HL-60 (cell line): ENCODE measurements at regions not wholly inside any gene's neighbourhood (a gene's known extent, or its start where the extent isn't known, plus 50 kb on each side); places are given as distances from the start of the nearest gene placed in this dataset.

ENCODE experiments used
- DNase-seq, 2 experiments: peaks; one replicate each; pipeline ENCODE4 v3.0.0-alpha.2; 2010 to 2020; ENCODE audit warnings: low read depth in 1 of 2, low spot score in 1 of 2
- H3K27ac ChIP-seq: fragments of 250-450 bp; sonication (Bioruptor Pico); replicated peaks from 2 replicates; pipeline ENCODE4 v1.5.1; 2020; ENCODE audit warnings: mild to moderate bottlenecking, moderate library complexity
- H3K27me3 ChIP-seq: fragments of 250-450 bp; sonication (Bioruptor Pico); 2 replicates; pipeline ENCODE4 v1.5.1; 2021; ENCODE audit warnings: mild to moderate bottlenecking, moderate library complexity; ENCODE audit not compliant: insufficient read depth, poor library complexity, severe bottlenecking
- H3K4me3 ChIP-seq: replicated peaks from 2 replicates; pipeline ENCODE4 v1.5.1; 2011; ENCODE audit warnings: mild to moderate bottlenecking, control low read depth, low read length; ENCODE audit not compliant: insufficient read depth
- GABPA ChIP-seq: IDR thresholded peaks from 2 replicates; pipeline ENCODE4 v1.6.1; 2012; ENCODE audit warnings: low read depth
- POLR2AphosphoS5 ChIP-seq: IDR thresholded peaks from 2 replicates; pipeline ENCODE4 v1.6.1; 2012; ENCODE audit warnings: low read depth
- SPI1 ChIP-seq: IDR thresholded peaks from 2 replicates; pipeline ENCODE4 v1.6.1; 2012; ENCODE audit warnings: low read depth, mild to moderate bottlenecking, borderline replicate concordance
- TF ChIP-seq, protein P1 (sequence below): IDR thresholded peaks from 2 replicates; pipeline ENCODE4 v1.6.1; 2012; ENCODE audit warnings: low read depth; ENCODE audit not compliant: insufficient replicate concordance
- TF ChIP-seq, protein P2 (sequence below): IDR thresholded peaks from one replicate; pipeline ENCODE4 v1.5.1; 2011; ENCODE audit warnings: low read length, control low read depth, inconsistent platforms; ENCODE audit not compliant: insufficient read depth

DNA sequence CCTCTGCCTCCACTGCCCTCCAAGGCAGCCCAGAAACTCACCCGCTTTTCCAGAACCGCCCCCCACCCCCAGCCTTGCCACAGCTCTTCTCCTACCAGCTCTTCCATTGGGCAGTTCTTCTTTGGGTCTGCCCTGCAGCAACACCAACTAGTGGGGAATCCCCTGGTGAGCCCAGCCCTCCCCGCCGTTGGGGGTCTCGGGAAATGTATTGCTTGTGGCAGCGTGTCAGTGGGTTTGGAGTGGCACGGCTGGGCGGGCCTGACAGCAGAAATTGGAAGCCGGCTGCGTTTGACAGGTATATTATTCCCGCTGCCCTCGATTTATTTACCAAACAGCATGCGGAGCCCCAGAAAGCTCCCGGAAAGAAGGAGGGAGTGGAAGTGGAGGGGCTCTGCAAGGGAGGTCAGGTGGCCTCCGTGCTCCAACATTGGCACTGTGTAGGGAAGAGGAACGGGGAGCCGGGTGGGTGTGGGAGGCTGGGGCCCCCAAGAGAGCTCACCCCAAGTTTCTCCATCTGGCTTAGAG lies 65.2 kb upstream of the NECTIN1 start:
- TF ChIP-seq SPI1: no peak
- TF ChIP-seq, protein P1, sequence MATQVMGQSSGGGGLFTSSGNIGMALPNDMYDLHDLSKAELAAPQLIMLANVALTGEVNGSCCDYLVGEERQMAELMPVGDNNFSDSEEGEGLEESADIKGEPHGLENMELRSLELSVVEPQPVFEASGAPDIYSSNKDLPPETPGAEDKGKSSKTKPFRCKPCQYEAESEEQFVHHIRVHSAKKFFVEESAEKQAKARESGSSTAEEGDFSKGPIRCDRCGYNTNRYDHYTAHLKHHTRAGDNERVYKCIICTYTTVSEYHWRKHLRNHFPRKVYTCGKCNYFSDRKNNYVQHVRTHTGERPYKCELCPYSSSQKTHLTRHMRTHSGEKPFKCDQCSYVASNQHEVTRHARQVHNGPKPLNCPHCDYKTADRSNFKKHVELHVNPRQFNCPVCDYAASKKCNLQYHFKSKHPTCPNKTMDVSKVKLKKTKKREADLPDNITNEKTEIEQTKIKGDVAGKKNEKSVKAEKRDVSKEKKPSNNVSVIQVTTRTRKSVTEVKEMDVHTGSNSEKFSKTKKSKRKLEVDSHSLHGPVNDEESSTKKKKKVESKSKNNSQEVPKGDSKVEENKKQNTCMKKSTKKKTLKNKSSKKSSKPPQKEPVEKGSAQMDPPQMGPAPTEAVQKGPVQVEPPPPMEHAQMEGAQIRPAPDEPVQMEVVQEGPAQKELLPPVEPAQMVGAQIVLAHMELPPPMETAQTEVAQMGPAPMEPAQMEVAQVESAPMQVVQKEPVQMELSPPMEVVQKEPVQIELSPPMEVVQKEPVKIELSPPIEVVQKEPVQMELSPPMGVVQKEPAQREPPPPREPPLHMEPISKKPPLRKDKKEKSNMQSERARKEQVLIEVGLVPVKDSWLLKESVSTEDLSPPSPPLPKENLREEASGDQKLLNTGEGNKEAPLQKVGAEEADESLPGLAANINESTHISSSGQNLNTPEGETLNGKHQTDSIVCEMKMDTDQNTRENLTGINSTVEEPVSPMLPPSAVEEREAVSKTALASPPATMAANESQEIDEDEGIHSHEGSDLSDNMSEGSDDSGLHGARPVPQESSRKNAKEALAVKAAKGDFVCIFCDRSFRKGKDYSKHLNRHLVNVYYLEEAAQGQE: no peak
- TF ChIP-seq, protein P2, sequence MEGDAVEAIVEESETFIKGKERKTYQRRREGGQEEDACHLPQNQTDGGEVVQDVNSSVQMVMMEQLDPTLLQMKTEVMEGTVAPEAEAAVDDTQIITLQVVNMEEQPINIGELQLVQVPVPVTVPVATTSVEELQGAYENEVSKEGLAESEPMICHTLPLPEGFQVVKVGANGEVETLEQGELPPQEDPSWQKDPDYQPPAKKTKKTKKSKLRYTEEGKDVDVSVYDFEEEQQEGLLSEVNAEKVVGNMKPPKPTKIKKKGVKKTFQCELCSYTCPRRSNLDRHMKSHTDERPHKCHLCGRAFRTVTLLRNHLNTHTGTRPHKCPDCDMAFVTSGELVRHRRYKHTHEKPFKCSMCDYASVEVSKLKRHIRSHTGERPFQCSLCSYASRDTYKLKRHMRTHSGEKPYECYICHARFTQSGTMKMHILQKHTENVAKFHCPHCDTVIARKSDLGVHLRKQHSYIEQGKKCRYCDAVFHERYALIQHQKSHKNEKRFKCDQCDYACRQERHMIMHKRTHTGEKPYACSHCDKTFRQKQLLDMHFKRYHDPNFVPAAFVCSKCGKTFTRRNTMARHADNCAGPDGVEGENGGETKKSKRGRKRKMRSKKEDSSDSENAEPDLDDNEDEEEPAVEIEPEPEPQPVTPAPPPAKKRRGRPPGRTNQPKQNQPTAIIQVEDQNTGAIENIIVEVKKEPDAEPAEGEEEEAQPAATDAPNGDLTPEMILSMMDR: no peak
- no peak overlapping the region for H3K4me3 ChIP-seq
- DNase-seq: no peak
- H3K27ac ChIP-seq: no peak overlapping the region
- peaks cover 3% of the 10 kb centered on the region for H3K27me3 ChIP-seq

DNA sequence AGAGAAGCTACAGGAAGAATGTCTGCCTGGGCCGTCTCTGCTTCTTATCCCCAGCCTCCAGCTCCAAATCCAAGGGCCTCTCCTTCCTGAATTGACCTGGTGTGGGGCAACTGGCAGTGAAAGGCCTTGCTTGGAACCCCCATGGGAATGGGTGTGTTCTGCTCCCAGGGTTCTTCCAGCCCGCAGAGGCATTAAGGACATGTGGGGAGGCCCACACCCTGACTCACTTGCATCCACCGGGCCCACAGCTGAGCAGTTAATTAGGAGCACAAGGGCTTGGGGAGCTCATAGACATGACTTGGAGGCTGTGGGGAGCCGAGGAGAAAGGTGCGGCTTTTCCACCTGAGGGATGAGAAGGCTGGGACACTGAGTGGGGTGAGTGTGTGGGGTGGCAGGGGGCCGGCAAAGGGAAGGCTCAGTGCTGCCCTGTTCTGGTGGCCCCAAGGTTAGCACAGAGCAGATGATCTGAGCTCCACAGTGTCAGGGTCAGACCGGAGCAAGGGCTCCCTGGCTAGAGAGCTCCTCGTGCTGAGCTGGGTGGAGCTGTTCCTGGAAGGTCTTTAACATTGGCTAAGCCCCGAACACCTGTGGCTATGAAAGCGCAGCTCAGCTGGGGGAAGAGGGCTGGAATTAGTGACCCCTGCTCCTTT lies 64.5 kb upstream of the NECTIN1 start:
- no peak overlapping the region for H3K27ac ChIP-seq
- no peak for DNase-seq
- TF ChIP-seq GABPA: no peak
- TF ChIP-seq, protein P2: no peak
- TF ChIP-seq, protein P1: no peak
- TF ChIP-seq SPI1: no peak
- no peak for TF ChIP-seq POLR2AphosphoS5
- H3K4me3 ChIP-seq: no peak overlapping the region
- H3K27me3 ChIP-seq: peaks cover 3% of the 10 kb centered on the region

DNA sequence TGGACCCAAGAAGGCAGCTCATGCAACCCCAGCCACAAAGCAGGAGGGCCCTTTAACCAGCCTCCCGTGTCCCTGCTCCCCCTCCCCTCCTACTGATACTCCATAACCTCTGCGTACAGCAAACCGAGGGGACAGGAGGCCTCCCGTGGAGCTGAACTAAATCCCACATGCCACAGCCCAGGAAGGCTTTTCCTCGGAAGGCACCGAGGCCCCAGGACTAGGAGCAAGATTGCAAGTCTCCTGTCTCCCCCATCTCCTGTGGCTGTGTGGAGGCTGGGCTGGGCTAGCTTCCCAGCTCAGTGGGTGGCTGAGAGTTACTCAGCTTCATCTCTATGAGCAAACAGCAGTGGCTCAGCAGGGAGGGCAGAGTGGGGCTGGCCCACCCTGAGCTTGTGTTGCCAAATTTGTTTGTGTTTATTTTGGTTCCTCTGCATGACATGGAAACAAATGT lies 62.7 kb upstream of the NECTIN1 start:
- DNase-seq: no peak
- TF ChIP-seq GABPA (no peak), POLR2AphosphoS5 (no peak), SPI1 (no peak)
- TF ChIP-seq, protein P2: no peak
- TF ChIP-seq, protein P1: no peak
- no peak overlapping the region for H3K27ac ChIP-seq
- H3K27me3 ChIP-seq: peaks cover 3% of the 10 kb centered on the region
- H3K4me3 ChIP-seq: no peak overlapping the region
